Neural cell (in vitro differentiated cells): ENCODE measurements at regions not wholly inside any gene's neighbourhood (a gene's known extent, or its start where the extent isn't known, plus 50 kb on each side); places are given as distances from the start of the nearest gene placed in this dataset.

ENCODE experiments used
- CTCF ChIP-seq: fragments of 450-650 bp; IDR thresholded peaks from 2 replicates; pipeline ENCODE4 v1.5.1; 2014; ENCODE audit warnings: antibody characterized with exemption, mild to moderate bottlenecking, moderate library complexity; ENCODE audit not compliant: poor library complexity, severe bottlenecking
- EZH2 ChIP-seq: fragments of 200-600, 300-800 bp; shearing (Covaris generic), sonication (generic); IDR thresholded peaks from 2 replicates; pipeline ENCODE4 v1.6.1; 2014; ENCODE audit warnings: antibody characterized with exemption, low read length, borderline replicate concordance, mild to moderate bottlenecking; ENCODE audit not compliant: insufficient read depth, poor library complexity, severe bottlenecking
- POLR2AphosphoS5 ChIP-seq: IDR thresholded peaks from 2 replicates; pipeline ENCODE4 v1.6.1; 2012
- SMC3 ChIP-seq: fragments of 450-650 bp; conservative IDR thresholded peaks from 2 replicates; pipeline ENCODE4 v1.6.1; 2014; ENCODE audit warnings: antibody characterized with exemption, mild to moderate bottlenecking, moderate library complexity; ENCODE audit not compliant: poor library complexity

- TF ChIP-seq POLR2AphosphoS5 = no peak
- TF ChIP-seq CTCF = no peak
- no peak for TF ChIP-seq SMC3
- TF ChIP-seq EZH2 = no peak
Observed at GRCh38 chr6:85283436-85283835, 166.4 kb upstream of the NT5E start.
